H9 (cell line): ENCODE measurements at regions not wholly inside any gene's neighbourhood (a gene's known extent, or its start where the extent isn't known, plus 50 kb on each side); places are given as distances from the start of the nearest gene placed in this dataset.

Experiments
- DNase-seq: peaks from one replicate; pipeline ENCODE4 v3.0.0-alpha.2; 2017
- H2AFZ ChIP-seq: one replicate; pipeline ENCODE4 v1.6.1; 2013; ENCODE audit warnings: mild to moderate bottlenecking, low read length, control low read depth, moderate library complexity
- H2AK5ac ChIP-seq: 2 replicates; pipeline ENCODE4 v1.6.1; 2013; ENCODE audit warnings: low read length, control low read depth, mixed read lengths; ENCODE audit not compliant: insufficient read length
- H2BK120ac ChIP-seq: one replicate; pipeline ENCODE4 v1.6.1; 2013; ENCODE audit warnings: low read depth, mild to moderate bottlenecking, low read length, control low read depth, inconsistent platforms; ENCODE audit not compliant: poor library complexity, severe bottlenecking
- H2BK12ac ChIP-seq: 2 replicates; pipeline ENCODE4 v1.6.1; 2013; ENCODE audit warnings: low read length, control low read depth, mixed read lengths, low read depth; ENCODE audit not compliant: insufficient read length
- H2BK15ac ChIP-seq: 2 replicates; pipeline ENCODE4 v1.6.1; 2013; ENCODE audit warnings: low read depth, low read length, control low read depth
- H2BK20ac ChIP-seq: one replicate; pipeline ENCODE4 v1.6.1; 2013; ENCODE audit warnings: low read depth, mild to moderate bottlenecking, low read length, control low read depth, inconsistent platforms; ENCODE audit not compliant: poor library complexity, severe bottlenecking
- H2BK5ac ChIP-seq: 2 replicates; pipeline ENCODE4 v1.6.1; 2013; ENCODE audit warnings: low read length, control low read depth, mixed read lengths; ENCODE audit not compliant: insufficient read length
- H3K14ac ChIP-seq: 2 replicates; pipeline ENCODE4 v1.6.1; 2013; ENCODE audit warnings: low read length, control low read depth; ENCODE audit not compliant: insufficient read depth
- H3K18ac ChIP-seq: 2 replicates; pipeline ENCODE4 v1.6.1; 2013; ENCODE audit warnings: low read depth, mild to moderate bottlenecking, mixed read lengths, low read length, control low read depth; ENCODE audit not compliant: insufficient read length
- H3K23ac ChIP-seq: 2 replicates; pipeline ENCODE4 v1.6.1; 2013; ENCODE audit warnings: low read length, control low read depth, mixed read lengths, low read depth; ENCODE audit not compliant: insufficient read length
- H3K23me2 ChIP-seq: 2 replicates; pipeline ENCODE4 v1.6.1; 2013; ENCODE audit warnings: low read depth, mild to moderate bottlenecking, mixed read lengths, low read length, control low read depth; ENCODE audit not compliant: insufficient read length, poor library complexity, severe bottlenecking
- H3K27ac ChIP-seq: 2 replicates; pipeline ENCODE4 v1.5.1; 2013; ENCODE audit warnings: low read length, control low read depth, mixed read lengths, low read depth; ENCODE audit not compliant: insufficient read length
- H3K27me3 ChIP-seq: 2 replicates; pipeline ENCODE4 v1.6.1; 2013; ENCODE audit warnings: low read length, control low read depth, inconsistent platforms; ENCODE audit not compliant: insufficient read depth
- H3K4ac ChIP-seq: 2 replicates; pipeline ENCODE4 v1.6.1; 2013; ENCODE audit warnings: low read depth, mild to moderate bottlenecking, control low read depth, inconsistent platforms, low read length, moderate library complexity
- H3K4me1 ChIP-seq: 2 replicates; pipeline ENCODE4 v1.6.1; 2013; ENCODE audit warnings: low read length, control low read depth, inconsistent platforms; ENCODE audit not compliant: insufficient read depth
- H3K4me2 ChIP-seq: 2 replicates; pipeline ENCODE4 v1.6.1; 2013; ENCODE audit warnings: low read length, control low read depth, mixed read lengths; ENCODE audit not compliant: insufficient read length, insufficient read depth
- H3K56ac ChIP-seq: 2 replicates; pipeline ENCODE4 v1.6.1; 2013; ENCODE audit warnings: low read depth, mild to moderate bottlenecking, mixed read lengths, low read length, control low read depth; ENCODE audit not compliant: insufficient read length
- H3K79me1 ChIP-seq: 2 replicates; pipeline ENCODE4 v1.6.1; 2013; ENCODE audit warnings: low read depth, mild to moderate bottlenecking, moderate library complexity, low read length, control low read depth, inconsistent platforms; ENCODE audit not compliant: insufficient read depth, poor library complexity, severe bottlenecking
- H3K79me2 ChIP-seq: 2 replicates; pipeline ENCODE4 v1.6.1; 2013; ENCODE audit warnings: low read length, control low read depth, inconsistent platforms; ENCODE audit not compliant: insufficient read depth
- H3K9ac ChIP-seq: 2 replicates; pipeline ENCODE4 v1.6.1; 2013; ENCODE audit warnings: low read length, control low read depth, mixed read lengths; ENCODE audit not compliant: insufficient read length; ENCODE audit errors: extremely low read depth
- H3K9me3 ChIP-seq: one replicate; pipeline ENCODE4 v1.6.1; 2013; ENCODE audit warnings: low read depth, low read length, inconsistent platforms; ENCODE audit not compliant: control insufficient read depth
- H3T11ph ChIP-seq: one replicate; pipeline ENCODE4 v1.6.1; 2013; ENCODE audit warnings: mild to moderate bottlenecking, low read length, control low read depth, inconsistent platforms
- H4K20me1 ChIP-seq: one replicate; pipeline ENCODE4 v1.6.1; 2013; ENCODE audit not compliant: control insufficient read depth, insufficient read length, insufficient read depth
- H4K5ac ChIP-seq: 2 replicates; pipeline ENCODE4 v1.6.1; 2013; ENCODE audit warnings: low read depth, mild to moderate bottlenecking, mixed read lengths, low read length, control low read depth; ENCODE audit not compliant: insufficient read length
- H4K8ac ChIP-seq: replicated peaks from 2 replicates; pipeline ENCODE4 v1.6.1; 2013; ENCODE audit warnings: low read length, control low read depth, mixed read lengths, low read depth; ENCODE audit not compliant: insufficient read length
- H4K91ac ChIP-seq: 2 replicates; pipeline ENCODE4 v1.6.1; 2013; ENCODE audit warnings: low read depth, mild to moderate bottlenecking, moderate library complexity, mixed read lengths, low read length, control low read depth; ENCODE audit not compliant: insufficient read length
- H3K27ac Mint-ChIP-seq, 3 experiments: 2 replicates in 2 of 3; 3 replicates in 1 of 3; pipeline ENCODE4 v1.8.0; 2020 to 2021; ENCODE audit warnings: mixed read lengths in 3 of 3, mild to moderate bottlenecking in 1 of 3, moderate library complexity in 1 of 3
- H3K27me3 Mint-ChIP-seq: 2 replicates; pipeline ENCODE4 v1.8.0; 2021; ENCODE audit warnings: low read depth, mild to moderate bottlenecking, moderate library complexity, mixed read lengths
- H3K36me3 Mint-ChIP-seq, 3 experiments: 2 replicates in 2 of 3; 3 replicates in 1 of 3; pipeline ENCODE4 v1.8.0; 2020 to 2021; ENCODE audit warnings: low read depth in 3 of 3, mixed read lengths in 3 of 3; ENCODE audit not compliant: insufficient read depth in 1 of 3
- H3K4me1 Mint-ChIP-seq, 2 experiments: 2 replicates each; pipeline ENCODE4 v1.8.0; 2020; ENCODE audit warnings: mixed read lengths in 2 of 2
- H3K4me3 Mint-ChIP-seq, 2 experiments: 2 replicates in 1 of 2; 3 replicates in 1 of 2; pipeline ENCODE4 v1.8.0; 2020 to 2021; ENCODE audit warnings: mild to moderate bottlenecking in 2 of 2, mixed read lengths in 2 of 2, moderate library complexity in 1 of 2
- H3K9me3 Mint-ChIP-seq, 2 experiments: 2 replicates in 1 of 2; 3 replicates in 1 of 2; pipeline ENCODE4 v1.8.0; 2020; ENCODE audit warnings: mild to moderate bottlenecking in 2 of 2, mixed read lengths in 2 of 2, moderate library complexity in 1 of 2
- WGBS: extraction: QIAGEN DNeasy Blood & Tissue Kit; methylation state at CpG from one replicate; pipeline ENCODE4 v1.1.7; 2013; ENCODE audit warnings: missing lambda C conversion rate, low lambda C conversion rate, mixed read lengths; ENCODE audit not compliant: insufficient read length; ENCODE audit errors: extremely low coverage; 5-methylcytosine and 5-hydroxymethylcytosine counted together
- TF ChIP-seq, protein P1 (sequence below): fragments of 200-600 bp; sonication (generic); conservative IDR thresholded peaks from 3 replicates; pipeline ENCODE4 v1.8.0; 2021; ENCODE audit warnings: antibody characterized with exemption, mild to moderate bottlenecking

DNA sequence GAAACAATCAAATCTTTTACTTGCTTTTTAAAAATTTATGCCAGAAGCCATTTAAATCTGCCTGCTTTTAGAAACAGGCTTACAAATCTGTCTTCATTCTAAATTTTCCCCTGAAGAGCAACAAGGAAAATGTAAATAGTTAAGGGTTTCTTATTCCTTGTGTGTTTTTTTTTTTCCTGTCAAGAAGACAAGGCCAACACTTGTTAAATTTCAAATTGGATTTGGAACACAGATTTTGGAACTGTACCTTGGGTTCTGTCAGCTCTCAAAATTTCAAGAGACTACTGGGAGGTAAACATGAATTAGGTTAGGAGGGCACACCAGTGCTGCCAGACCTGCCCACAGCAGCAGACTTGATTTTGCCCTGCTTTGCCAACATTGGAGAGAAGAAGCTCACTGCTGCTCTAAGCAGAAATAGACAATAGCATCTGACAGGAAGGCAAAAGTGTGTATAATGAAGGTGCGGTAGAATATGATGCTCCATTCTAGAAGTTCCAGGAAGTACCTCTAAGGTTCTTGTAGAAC lies 121.7 kb downstream of the NHLRC3 start:
- no CpG with 5 or more reads among the region's 1 CpG for WGBS
- H3T11ph ChIP-seq = no peak overlapping the region
- TF ChIP-seq, protein P1, sequence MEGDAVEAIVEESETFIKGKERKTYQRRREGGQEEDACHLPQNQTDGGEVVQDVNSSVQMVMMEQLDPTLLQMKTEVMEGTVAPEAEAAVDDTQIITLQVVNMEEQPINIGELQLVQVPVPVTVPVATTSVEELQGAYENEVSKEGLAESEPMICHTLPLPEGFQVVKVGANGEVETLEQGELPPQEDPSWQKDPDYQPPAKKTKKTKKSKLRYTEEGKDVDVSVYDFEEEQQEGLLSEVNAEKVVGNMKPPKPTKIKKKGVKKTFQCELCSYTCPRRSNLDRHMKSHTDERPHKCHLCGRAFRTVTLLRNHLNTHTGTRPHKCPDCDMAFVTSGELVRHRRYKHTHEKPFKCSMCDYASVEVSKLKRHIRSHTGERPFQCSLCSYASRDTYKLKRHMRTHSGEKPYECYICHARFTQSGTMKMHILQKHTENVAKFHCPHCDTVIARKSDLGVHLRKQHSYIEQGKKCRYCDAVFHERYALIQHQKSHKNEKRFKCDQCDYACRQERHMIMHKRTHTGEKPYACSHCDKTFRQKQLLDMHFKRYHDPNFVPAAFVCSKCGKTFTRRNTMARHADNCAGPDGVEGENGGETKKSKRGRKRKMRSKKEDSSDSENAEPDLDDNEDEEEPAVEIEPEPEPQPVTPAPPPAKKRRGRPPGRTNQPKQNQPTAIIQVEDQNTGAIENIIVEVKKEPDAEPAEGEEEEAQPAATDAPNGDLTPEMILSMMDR = no peak

More for the DNA sequence above, 121.7 kb downstream of the NHLRC3 start:
- no peak overlapping the region for H2BK12ac ChIP-seq
- H3K27ac ChIP-seq = no peak overlapping the region
- no peak overlapping the region for H2AFZ ChIP-seq
- H3K36me3 Mint-ChIP-seq = no peaks in the 10 kb centered on the region
- no peak overlapping the region for H4K5ac ChIP-seq
- no peak overlapping the region for H3K4me3 Mint-ChIP-seq
- H3K27me3 Mint-ChIP-seq = peaks cover 9% of the 10 kb centered on the region
- no peak overlapping the region for H3K27ac Mint-ChIP-seq
- H2BK20ac ChIP-seq = no peak overlapping the region
- no peak overlapping the region for H3K14ac ChIP-seq
- H2BK5ac ChIP-seq = no peak overlapping the region
- H3K9me3 Mint-ChIP-seq = no peaks in the 10 kb centered on the region
- H3K79me1 ChIP-seq = no peaks in the 10 kb centered on the region
- no peaks in the 10 kb centered on the region for H4K20me1 ChIP-seq
- H3K4ac ChIP-seq = no peak overlapping the region
- no peaks in the 10 kb centered on the region for H3K9me3 ChIP-seq
- H2BK120ac ChIP-seq = no peak overlapping the region
- H3K4me2 ChIP-seq = no peak overlapping the region
- no peaks in the 10 kb centered on the region for H3K4me1 ChIP-seq
- no peak overlapping the region for H2BK15ac ChIP-seq
- no peaks in the 10 kb centered on the region for H3K4me1 Mint-ChIP-seq
- H3K56ac ChIP-seq = no peak overlapping the region
- H3K23ac ChIP-seq = no peak overlapping the region
- H3K18ac ChIP-seq = no peak overlapping the region
- no peak overlapping the region for H4K91ac ChIP-seq
- H4K8ac ChIP-seq = no peak overlapping the region
- no peak for DNase-seq
- no peak overlapping the region for H3K9ac ChIP-seq
- H2AK5ac ChIP-seq = no peak overlapping the region
- no peaks in the 10 kb centered on the region for H3K23me2 ChIP-seq
- H3K79me2 ChIP-seq = no peaks in the 10 kb centered on the region
- no peaks in the 10 kb centered on the region for H3K27me3 ChIP-seq
